SK-N-SH treated with all-trans-retinoic acid at 6 μM for 48 hours (cell line): ENCODE measurements at regions not wholly inside any gene's neighbourhood (a gene's known extent, or its start where the extent isn't known, plus 50 kb on each side); places are given as distances from the start of the nearest gene placed in this dataset.

Experiments
- ATAC-seq: fragments of 200-7000 bp; cut with Tn5 transposase; 3 replicates; pipeline ENCODE4 v1.9.1; 2020; ENCODE audit warnings: mild to moderate bottlenecking, moderate library complexity
- ARNTL ChIP-seq: fragments of 450-650 bp; formaldehyde crosslinking; IDR thresholded peaks from 2 replicates; pipeline ENCODE4 v1.5.0; 2020; ENCODE audit warnings: low read depth, mild to moderate bottlenecking, moderate library complexity, borderline replicate concordance
- BACH2 ChIP-seq: fragments of 250-450 bp; sonication (Bioruptor Pico); IDR thresholded peaks from 2 replicates; pipeline ENCODE4 v1.9.0; 2021; ENCODE audit warnings: mild to moderate bottlenecking, borderline replicate concordance
- CSDC2 ChIP-seq: fragments of 250-450 bp; sonication (Bioruptor Pico); IDR thresholded peaks from 2 replicates; pipeline ENCODE4 v1.5.0; 2020; ENCODE audit warnings: mild to moderate bottlenecking, moderate library complexity
- ESRRG ChIP-seq: fragments of 250-450 bp; sonication (Bioruptor Pico); IDR thresholded peaks from 2 replicates; pipeline ENCODE4 v1.6.1; 2021; ENCODE audit warnings: mild to moderate bottlenecking
- GLIS3 ChIP-seq: fragments of 250-450 bp; sonication (Bioruptor Pico); IDR thresholded peaks from 2 replicates; pipeline ENCODE4 v1.5.0; 2020; ENCODE audit warnings: mild to moderate bottlenecking, moderate library complexity
- ISL1 ChIP-seq: fragments of 250-450 bp; sonication (Bioruptor Pico); IDR thresholded peaks from 2 replicates; pipeline ENCODE4 v2.1.2; 2022; ENCODE audit warnings: mild to moderate bottlenecking, moderate library complexity
- OSR1 ChIP-seq: fragments of 250-450 bp; sonication (Bioruptor Pico); IDR thresholded peaks from 2 replicates; pipeline ENCODE4 v1.8.0; 2022; ENCODE audit warnings: moderate library complexity, mild to moderate bottlenecking, inconsistent platforms
- POU6F1 ChIP-seq: fragments of 250-450 bp; sonication (Bioruptor Pico); IDR thresholded peaks from 2 replicates; pipeline ENCODE4 v1.8.0; 2021; ENCODE audit warnings: low read depth, mild to moderate bottlenecking, moderate library complexity, borderline replicate concordance
- PPARA ChIP-seq: fragments of 250-450 bp; sonication (Bioruptor Pico); IDR thresholded peaks from 2 replicates; pipeline ENCODE4 v1.5.0; 2020; ENCODE audit warnings: mild to moderate bottlenecking, borderline replicate concordance
- TCF4 ChIP-seq: fragments of 250-450 bp; sonication (Bioruptor Pico); IDR thresholded peaks from 2 replicates; pipeline ENCODE4 v1.8.0; 2021; ENCODE audit warnings: mild to moderate bottlenecking, moderate library complexity, borderline replicate concordance
- TOX ChIP-seq: fragments of 250-450 bp; sonication (Bioruptor Pico); IDR thresholded peaks from 2 replicates; pipeline ENCODE4 v1.8.0; 2021; ENCODE audit warnings: mild to moderate bottlenecking, moderate library complexity, borderline replicate concordance
- TSHZ2 ChIP-seq: fragments of 250-450 bp; sonication (Bioruptor Pico); IDR thresholded peaks from 2 replicates; pipeline ENCODE4 v1.5.0; 2020; ENCODE audit warnings: mild to moderate bottlenecking, moderate library complexity
- ZC3H10 ChIP-seq: fragments of 250-450 bp; sonication (Bioruptor Pico); IDR thresholded peaks from 2 replicates; pipeline ENCODE4 v1.5.1; 2021; ENCODE audit warnings: mild to moderate bottlenecking, moderate library complexity
- ZFP3 ChIP-seq: fragments of 250-450 bp; sonication (Bioruptor Pico); IDR thresholded peaks from 2 replicates; pipeline ENCODE4 v1.5.0; 2020; ENCODE audit warnings: mild to moderate bottlenecking, moderate library complexity
- ZFP30 ChIP-seq: fragments of 450-650 bp; formaldehyde crosslinking; IDR thresholded peaks from 2 replicates; pipeline ENCODE4 v1.5.0; 2022; ENCODE audit warnings: mild to moderate bottlenecking, moderate library complexity
- ZNF565 ChIP-seq: fragments of 450-650 bp; formaldehyde crosslinking; conservative IDR thresholded peaks from 2 replicates; pipeline ENCODE4 v1.5.0; 2020; ENCODE audit warnings: low read depth, mild to moderate bottlenecking, moderate library complexity
- ZNF70 ChIP-seq: fragments of 450-650 bp; formaldehyde crosslinking; IDR thresholded peaks from 2 replicates; pipeline ENCODE4 v1.5.0; 2020; ENCODE audit warnings: mild to moderate bottlenecking, moderate library complexity
- ZNF8 ChIP-seq: fragments of 450-650 bp; formaldehyde crosslinking; IDR thresholded peaks from 2 replicates; pipeline ENCODE4 v1.5.0; 2020; ENCODE audit warnings: mild to moderate bottlenecking, moderate library complexity
- TF ChIP-seq, protein P1 (sequence below): fragments of 250-450 bp; sonication (Bioruptor Pico); IDR thresholded peaks from 2 replicates; pipeline ENCODE4 v1.5.1; 2021; ENCODE audit warnings: mild to moderate bottlenecking, moderate library complexity
- TF ChIP-seq, protein P2 (sequence below): fragments of 250-450 bp; sonication (Bioruptor Pico); IDR thresholded peaks from 2 replicates; pipeline ENCODE4 v1.5.1; 2020; ENCODE audit warnings: low read depth, mild to moderate bottlenecking, moderate library complexity
- TF ChIP-seq, protein P3 (sequence below): fragments of 250-450 bp; sonication (Bioruptor Pico); IDR thresholded peaks from 2 replicates; pipeline ENCODE4 v1.8.0; 2020; ENCODE audit warnings: mild to moderate bottlenecking, moderate library complexity, borderline replicate concordance

DNA sequence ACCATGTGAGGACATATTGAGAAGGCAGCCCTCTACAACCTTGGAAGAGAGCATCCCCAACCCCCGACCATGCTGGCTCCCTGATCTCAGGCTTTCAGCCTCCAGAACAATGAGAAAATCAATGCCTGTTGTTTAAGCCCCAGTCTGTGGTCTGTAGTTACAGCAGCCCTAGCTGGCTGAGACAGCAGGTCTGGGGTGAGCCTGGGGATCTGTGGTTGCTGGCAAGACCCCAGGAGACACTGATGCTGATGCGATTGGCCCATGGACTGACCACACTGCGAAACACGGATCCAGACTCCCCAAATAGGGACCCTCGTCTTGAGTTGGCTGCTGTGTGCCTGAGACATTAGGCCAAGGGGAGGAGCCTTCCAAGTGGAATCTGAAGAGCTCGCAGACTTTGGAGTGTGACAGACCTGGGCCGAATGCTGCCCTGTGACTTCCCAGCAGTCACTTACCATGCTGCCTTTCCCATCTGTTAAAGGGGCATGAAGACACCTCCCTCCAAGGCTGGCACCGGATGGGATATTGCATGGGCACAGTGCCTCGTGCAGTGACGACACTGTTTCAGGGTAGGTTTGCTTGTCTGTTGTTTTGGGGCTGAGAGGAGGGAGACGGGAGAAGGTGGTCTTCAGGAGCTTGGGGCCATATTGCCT is 147.8 kb upstream of the RPL38 start:
- ATAC-seq, result no peak
- TF ChIP-seq POU6F1 (CRISPR knock-in tag) (no peak), ZNF565 (CRISPR knock-in tag) (no peak)
- TF ChIP-seq, protein P1, sequence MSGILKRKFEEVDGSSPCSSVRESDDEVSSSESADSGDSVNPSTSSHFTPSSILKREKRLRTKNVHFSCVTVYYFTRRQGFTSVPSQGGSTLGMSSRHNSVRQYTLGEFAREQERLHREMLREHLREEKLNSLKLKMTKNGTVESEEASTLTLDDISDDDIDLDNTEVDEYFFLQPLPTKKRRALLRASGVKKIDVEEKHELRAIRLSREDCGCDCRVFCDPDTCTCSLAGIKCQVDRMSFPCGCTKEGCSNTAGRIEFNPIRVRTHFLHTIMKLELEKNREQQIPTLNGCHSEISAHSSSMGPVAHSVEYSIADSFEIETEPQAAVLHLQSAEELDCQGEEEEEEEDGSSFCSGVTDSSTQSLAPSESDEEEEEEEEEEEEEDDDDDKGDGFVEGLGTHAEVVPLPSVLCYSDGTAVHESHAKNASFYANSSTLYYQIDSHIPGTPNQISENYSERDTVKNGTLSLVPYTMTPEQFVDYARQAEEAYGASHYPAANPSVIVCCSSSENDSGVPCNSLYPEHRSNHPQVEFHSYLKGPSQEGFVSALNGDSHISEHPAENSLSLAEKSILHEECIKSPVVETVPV (CRISPR knock-in tag), result no peak

- no peak for TF ChIP-seq ARNTL (CRISPR knock-in tag)
- TF ChIP-seq, all 23 proteins: peak for 0
- no peak for ATAC-seq
These were observed 143.8 kb upstream of the RPL38 start for GRCh38 chr17:74059479-74060240.

DNA sequence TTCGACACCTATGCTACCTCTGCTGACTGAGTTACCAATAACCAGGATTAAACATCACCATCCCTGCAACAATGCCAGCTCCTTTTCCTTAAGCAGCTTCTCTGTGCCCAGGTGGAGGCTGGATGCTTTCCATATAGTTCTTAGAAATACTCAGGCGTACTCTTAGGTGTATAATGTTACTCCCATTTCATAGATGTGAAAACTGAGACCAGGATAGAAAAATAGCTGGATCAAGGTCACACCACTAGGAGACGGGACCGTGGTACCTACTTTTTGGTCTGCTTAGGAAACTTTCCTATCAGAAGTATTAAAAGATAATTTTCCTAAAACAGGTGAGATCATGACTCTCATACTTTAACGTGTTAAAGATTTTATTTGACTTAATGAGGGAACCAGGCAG is 141.7 kb upstream of the RPL38 start:
- ATAC-seq, result no peak

GRCh38 chr17:74062234-74062633 is 141.2 kb upstream of the RPL38 start:
- ATAC-seq, result no peak
- no peak for TF ChIP-seq ZFP30 (CRISPR knock-in tag)
- no peak for TF ChIP-seq ZC3H10 (CRISPR knock-in tag)
- no peak for TF ChIP-seq POU6F1 (CRISPR knock-in tag)
- no peak for TF ChIP-seq ZFP3 (CRISPR knock-in tag)
- no peak for TF ChIP-seq ZNF565 (CRISPR knock-in tag)
- TF ChIP-seq TOX, result no peak
- no peak for TF ChIP-seq ZNF70 (CRISPR knock-in tag)
- no peak for TF ChIP-seq ISL1 (CRISPR knock-in tag)
- no peak for TF ChIP-seq TCF4 (CRISPR knock-in tag)
- TF ChIP-seq CSDC2 (CRISPR knock-in tag), result no peak
- no peak for TF ChIP-seq BACH2 (CRISPR knock-in tag)
- TF ChIP-seq, protein P2, sequence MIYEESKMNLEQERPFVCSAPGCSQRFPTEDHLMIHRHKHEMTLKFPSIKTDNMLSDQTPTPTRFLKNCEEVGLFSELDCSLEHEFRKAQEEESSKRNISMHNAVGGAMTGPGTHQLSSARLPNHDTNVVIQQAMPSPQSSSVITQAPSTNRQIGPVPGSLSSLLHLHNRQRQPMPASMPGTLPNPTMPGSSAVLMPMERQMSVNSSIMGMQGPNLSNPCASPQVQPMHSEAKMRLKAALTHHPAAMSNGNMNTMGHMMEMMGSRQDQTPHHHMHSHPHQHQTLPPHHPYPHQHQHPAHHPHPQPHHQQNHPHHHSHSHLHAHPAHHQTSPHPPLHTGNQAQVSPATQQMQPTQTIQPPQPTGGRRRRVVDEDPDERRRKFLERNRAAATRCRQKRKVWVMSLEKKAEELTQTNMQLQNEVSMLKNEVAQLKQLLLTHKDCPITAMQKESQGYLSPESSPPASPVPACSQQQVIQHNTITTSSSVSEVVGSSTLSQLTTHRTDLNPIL (CRISPR knock-in tag), result no peak
- TF ChIP-seq TSHZ2 (CRISPR knock-in tag), result no peak
- TF ChIP-seq ESRRG (CRISPR knock-in tag), result no peak
- no peak for TF ChIP-seq ZNF8 (CRISPR knock-in tag)
- no peak for TF ChIP-seq OSR1 (CRISPR knock-in tag)
- no peak for TF ChIP-seq GLIS3 (CRISPR knock-in tag)

More for the DNA sequence above, 141.7 kb upstream of the RPL38 start:
- TF ChIP-seq, protein P3, sequence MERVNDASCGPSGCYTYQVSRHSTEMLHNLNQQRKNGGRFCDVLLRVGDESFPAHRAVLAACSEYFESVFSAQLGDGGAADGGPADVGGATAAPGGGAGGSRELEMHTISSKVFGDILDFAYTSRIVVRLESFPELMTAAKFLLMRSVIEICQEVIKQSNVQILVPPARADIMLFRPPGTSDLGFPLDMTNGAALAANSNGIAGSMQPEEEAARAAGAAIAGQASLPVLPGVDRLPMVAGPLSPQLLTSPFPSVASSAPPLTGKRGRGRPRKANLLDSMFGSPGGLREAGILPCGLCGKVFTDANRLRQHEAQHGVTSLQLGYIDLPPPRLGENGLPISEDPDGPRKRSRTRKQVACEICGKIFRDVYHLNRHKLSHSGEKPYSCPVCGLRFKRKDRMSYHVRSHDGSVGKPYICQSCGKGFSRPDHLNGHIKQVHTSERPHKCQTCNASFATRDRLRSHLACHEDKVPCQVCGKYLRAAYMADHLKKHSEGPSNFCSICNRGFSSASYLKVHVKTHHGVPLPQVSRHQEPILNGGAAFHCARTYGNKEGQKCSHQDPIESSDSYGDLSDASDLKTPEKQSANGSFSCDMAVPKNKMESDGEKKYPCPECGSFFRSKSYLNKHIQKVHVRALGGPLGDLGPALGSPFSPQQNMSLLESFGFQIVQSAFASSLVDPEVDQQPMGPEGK (CRISPR knock-in tag), result no peak
- TF ChIP-seq ESRRG (CRISPR knock-in tag) (no peak), ZC3H10 (CRISPR knock-in tag) (no peak), ZFP3 (CRISPR knock-in tag) (no peak), PPARA (CRISPR knock-in tag) (no peak), ARNTL (CRISPR knock-in tag) (no peak)
- TF ChIP-seq, protein P2 (CRISPR knock-in tag), result no peak
